ENCODE measurements at regions not wholly inside any gene's neighbourhood (a gene's known extent, or its start where the extent isn't known, plus 50 kb on each side); places are given as distances from the start of the nearest gene placed in this dataset.

DNA sequence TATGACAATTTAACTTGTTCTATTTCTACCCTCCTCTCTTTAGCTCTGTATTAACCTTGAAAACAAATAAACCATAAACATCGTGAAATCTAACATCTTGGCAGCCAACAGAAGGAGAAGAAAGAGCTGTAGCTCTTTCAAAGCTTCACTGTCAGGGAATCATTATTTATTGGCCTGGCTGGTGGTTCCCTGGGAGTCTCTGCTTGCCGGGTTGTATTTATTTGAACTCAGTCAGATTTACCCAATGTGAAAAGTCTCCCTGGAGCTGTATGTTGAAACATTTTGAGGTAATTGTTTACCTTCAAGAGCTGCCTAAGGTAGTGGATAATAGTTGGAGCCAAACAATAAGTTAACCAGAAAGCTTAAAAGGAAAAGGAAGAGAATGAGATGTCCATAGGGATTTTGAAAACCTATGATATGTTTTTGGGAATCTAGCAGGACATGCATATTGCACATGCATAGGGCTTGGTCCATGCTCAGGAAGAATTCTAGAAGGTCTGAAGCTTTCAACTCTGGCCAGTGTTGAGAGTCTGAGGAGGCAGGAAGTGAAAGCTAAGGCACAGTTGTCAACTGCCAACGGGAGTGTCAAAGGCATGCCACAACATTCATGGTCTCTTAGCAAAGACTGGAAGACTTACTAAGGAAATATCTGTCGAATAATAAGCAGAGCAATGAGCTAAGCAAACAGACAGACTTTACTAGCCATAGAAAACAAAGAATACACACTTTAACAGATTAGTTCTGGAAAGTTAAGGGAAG lies 621.6 kb downstream of the PCDH7 start:
- Histone ChIP-seq H3K4me1 (no peaks in the 10 kb centered on the region), H3K27me3 (no peaks in the 10 kb centered on the region), H3K27ac (no peak overlapping the region), H3K36me3 (no peaks in the 10 kb centered on the region), H3K9me3 (no peaks in the 10 kb centered on the region), H3K4me3 (no peak overlapping the region)
- TF ChIP-seq, protein P1, sequence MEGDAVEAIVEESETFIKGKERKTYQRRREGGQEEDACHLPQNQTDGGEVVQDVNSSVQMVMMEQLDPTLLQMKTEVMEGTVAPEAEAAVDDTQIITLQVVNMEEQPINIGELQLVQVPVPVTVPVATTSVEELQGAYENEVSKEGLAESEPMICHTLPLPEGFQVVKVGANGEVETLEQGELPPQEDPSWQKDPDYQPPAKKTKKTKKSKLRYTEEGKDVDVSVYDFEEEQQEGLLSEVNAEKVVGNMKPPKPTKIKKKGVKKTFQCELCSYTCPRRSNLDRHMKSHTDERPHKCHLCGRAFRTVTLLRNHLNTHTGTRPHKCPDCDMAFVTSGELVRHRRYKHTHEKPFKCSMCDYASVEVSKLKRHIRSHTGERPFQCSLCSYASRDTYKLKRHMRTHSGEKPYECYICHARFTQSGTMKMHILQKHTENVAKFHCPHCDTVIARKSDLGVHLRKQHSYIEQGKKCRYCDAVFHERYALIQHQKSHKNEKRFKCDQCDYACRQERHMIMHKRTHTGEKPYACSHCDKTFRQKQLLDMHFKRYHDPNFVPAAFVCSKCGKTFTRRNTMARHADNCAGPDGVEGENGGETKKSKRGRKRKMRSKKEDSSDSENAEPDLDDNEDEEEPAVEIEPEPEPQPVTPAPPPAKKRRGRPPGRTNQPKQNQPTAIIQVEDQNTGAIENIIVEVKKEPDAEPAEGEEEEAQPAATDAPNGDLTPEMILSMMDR (IDR thresholded peaks at IDR 0.05 in 4 of 5, conservative IDR thresholded peaks at IDR 0.05 in 1 of 5): no peak
- TF ChIP-seq POLR2A (IDR thresholded peaks at IDR 0.05): no peak
- intact Hi-C loops (cut with DNase I; ENCODE audit: low total_unique reads) (no loop called here), in situ Hi-C loops (cut with MboI; ENCODE audit: low sequenced_read_pairs in 4 of 4) (no loop called here)
- ATAC-seq: no peak
- no peak for DNase-seq

- Histone ChIP-seq H3K36me3 (no peaks in the 10 kb centered on the region), H3K27ac (no peak overlapping the region), H3K9me3 (no peaks in the 10 kb centered on the region), H3K4me1 (no peaks in the 10 kb centered on the region), H3K27me3 (no peaks in the 10 kb centered on the region), H3K4me3 (no peak overlapping the region)
- DNase-seq: no peak
- intact Hi-C loops (cut with DNase I; ENCODE audit: low total_unique reads): no loop called here
- no peak for ATAC-seq
- TF ChIP-seq, protein P1 (IDR thresholded peaks at IDR 0.05 in 4 of 5, conservative IDR thresholded peaks at IDR 0.05 in 1 of 5): no peak
- no peak for TF ChIP-seq POLR2A (IDR thresholded peaks at IDR 0.05)
- in situ Hi-C loops (cut with MboI; ENCODE audit: low sequenced_read_pairs in 4 of 4): no loop called here
These were observed 622.9 kb downstream of the PCDH7 start for GRCh38 chr4:31343061-31343460.

DNA sequence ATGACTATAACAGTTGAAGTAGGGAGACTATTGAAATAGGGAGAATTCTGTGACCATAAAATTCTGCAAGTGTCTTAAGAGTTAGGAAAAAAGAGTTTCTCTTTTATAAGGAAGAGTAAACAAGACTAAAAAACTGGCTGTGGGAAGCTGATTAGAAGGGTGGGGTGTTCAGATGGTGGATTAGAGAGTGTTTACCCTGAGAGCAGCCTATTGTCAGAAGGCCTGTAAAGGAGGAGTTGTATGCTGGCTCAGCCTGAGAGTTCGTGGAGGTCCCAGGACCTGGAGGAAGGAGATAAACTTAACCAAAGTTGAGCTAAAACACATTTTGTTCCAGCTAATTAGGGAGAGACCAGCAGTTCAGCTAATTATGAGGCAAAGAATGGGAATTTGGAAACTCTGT lies 629.7 kb downstream of the PCDH7 start:
- DNase-seq (no peak), ATAC-seq (no peak)
- intact Hi-C loops (cut with DNase I; ENCODE audit: low total_unique reads) (no loop called here), in situ Hi-C loops (cut with MboI; ENCODE audit: low sequenced_read_pairs in 4 of 4) (no loop called here)
- H3K27me3 ChIP-seq: no peaks in the 10 kb centered on the region
- no peak for TF ChIP-seq POLR2A (IDR thresholded peaks at IDR 0.05)
- TF ChIP-seq, protein P1 (IDR thresholded peaks at IDR 0.05 in 4 of 5, conservative IDR thresholded peaks at IDR 0.05 in 1 of 5): no peak
- H3K9me3 ChIP-seq: no peaks in the 10 kb centered on the region
- H3K4me1 ChIP-seq: no peaks in the 10 kb centered on the region
- no peak overlapping the region for H3K4me3 ChIP-seq
- H3K27ac ChIP-seq: no peak overlapping the region
- H3K36me3 ChIP-seq: no peaks in the 10 kb centered on the region

- no peak overlapping the region for H3K4me3 ChIP-seq
- H3K4me1 ChIP-seq: no peaks in the 10 kb centered on the region
- no peaks in the 10 kb centered on the region for H3K27me3 ChIP-seq
- ATAC-seq: no peak
- no peaks in the 10 kb centered on the region for H3K36me3 ChIP-seq
- DNase-seq: no peak
- H3K27ac ChIP-seq: no peak overlapping the region
- intact Hi-C loops (cut with DNase I; ENCODE audit: low total_unique reads) (no loop called here), in situ Hi-C loops (cut with MboI; ENCODE audit: low sequenced_read_pairs in 4 of 4) (no loop called here)
- TF ChIP-seq POLR2A (IDR thresholded peaks at IDR 0.05): no peak
- TF ChIP-seq, protein P1 (IDR thresholded peaks at IDR 0.05 in 4 of 5, conservative IDR thresholded peaks at IDR 0.05 in 1 of 5): no peak
- no peaks in the 10 kb centered on the region for H3K9me3 ChIP-seq
These were observed 631.5 kb downstream of the PCDH7 start for GRCh38 chr4:31351695-31352094.

- TF ChIP-seq POLR2A (IDR thresholded peaks at IDR 0.05): no peak
- Histone ChIP-seq H3K4me3 (no peak overlapping the region), H3K27ac (no peak overlapping the region), H3K4me1 (no peaks in the 10 kb centered on the region), H3K36me3 (no peaks in the 10 kb centered on the region), H3K27me3 (no peaks in the 10 kb centered on the region), H3K9me3 (no peaks in the 10 kb centered on the region)
- DNase-seq (no peak), ATAC-seq (no peak)
- intact Hi-C loops (cut with DNase I; ENCODE audit: low total_unique reads) (no loop called here), in situ Hi-C loops (cut with MboI; ENCODE audit: low sequenced_read_pairs in 4 of 4) (no loop called here)
These were observed 636.7 kb downstream of the PCDH7 start for GRCh38 chr4:31356839-31357238.
